Cardiac fibroblast (primary cell): ENCODE measurements at regions not wholly inside any gene's neighbourhood (a gene's known extent, or its start where the extent isn't known, plus 50 kb on each side); places are given as distances from the start of the nearest gene placed in this dataset.

Source experiments
- DNase-seq, 2 donors: peaks; one replicate each; pipeline versions ENCODE4 v3.0.0 to v3.0.0-alpha.2; 2010; ENCODE audit warnings: low read depth in 2 of 2
- H3K4me3 ChIP-seq, 2 donors: replicated peaks in 1 of 2; 1 replicate in 1 of 2; 2 replicates in 1 of 2; pipeline ENCODE4 v1.5.1; 2011; ENCODE audit warnings: low read depth in 2 of 2, low read length in 2 of 2, mild to moderate bottlenecking in 2 of 2, moderate library complexity in 1 of 2
- CTCF ChIP-seq: IDR thresholded peaks from one replicate; pipeline ENCODE4 v1.5.1; 2011; ENCODE audit warnings: low read depth, mild to moderate bottlenecking, low read length, inconsistent platforms

- no peak for DNase-seq
Measured at GRCh38 chr4:123246085-123246484, 150.5 kb upstream of the SPRY1 start.

GRCh38 chr4:123248085-123248659 is 148.4 kb upstream of the SPRY1 start:
- peak; percentile 47 for DNase-seq
- H3K4me3 ChIP-seq = no peak overlapping the region
- no peak for TF ChIP-seq CTCF

More at GRCh38 chr4:123246085-123246484, 150.5 kb upstream of the SPRY1 start:
- H3K4me3 ChIP-seq = no peak overlapping the region
- TF ChIP-seq CTCF = no peak

- H3K4me3 ChIP-seq = no peak overlapping the region
- no peak for DNase-seq
- TF ChIP-seq CTCF = no peak
Measured at GRCh38 chr4:123249821-123250220, 146.8 kb upstream of the SPRY1 start.

GRCh38 chr4:123250843-123251242 is 145.8 kb upstream of the SPRY1 start:
- H3K4me3 ChIP-seq = no peak overlapping the region
- DNase-seq = peak; percentile 67 to 72

GRCh38 chr4:123255971-123256370 is 140.6 kb upstream of the SPRY1 start:
- no peak for TF ChIP-seq CTCF
- no peak overlapping the region for H3K4me3 ChIP-seq
- DNase-seq = no peak

More at GRCh38 chr4:123250843-123251242, 145.8 kb upstream of the SPRY1 start:
- TF ChIP-seq CTCF = no peak

- DNase-seq = peak in 1 of 2 donors; percentile 73
- TF ChIP-seq CTCF = no peak
- H3K4me3 ChIP-seq = no peak overlapping the region
Measured at GRCh38 chr4:123256901-123257300, 139.7 kb upstream of the SPRY1 start.

GRCh38 chr4:123257591-123257990 is 139.0 kb upstream of the SPRY1 start:
- TF ChIP-seq CTCF = no peak
- DNase-seq = no peak
- H3K4me3 ChIP-seq = no peak overlapping the region
